H1 (cell line): ENCODE measurements at regions not wholly inside any gene's neighbourhood (a gene's known extent, or its start where the extent isn't known, plus 50 kb on each side); places are given as distances from the start of the nearest gene placed in this dataset.

ENCODE experiments used
- CTCF ChIA-PET: fragments of 300-600 bp; sonication (Branson Sonifier 250); formaldehyde crosslinking; loops from one replicate; lab custom pipeline; 2021; ENCODE audit not compliant: partially characterized antibody; lab: Charles Lee
- POLR2A ChIA-PET: fragments of 300-600 bp; sonication (Branson Sonifier 250); formaldehyde crosslinking; loops from one replicate; lab custom pipeline; 2021; ENCODE audit warnings: inconsistent platforms; ENCODE audit not compliant: partially characterized antibody; lab: Charles Lee
- DNase-seq, 2 experiments: peaks; one replicate each; pipeline versions ENCODE4 v3.0.0 to v3.0.0-alpha.2; 2010 to 2022; ENCODE audit warnings: low spot score in 2 of 2, low read depth in 1 of 2, mixed read lengths in 1 of 2
- FAIRE-seq: peaks from 2 replicates; lab custom pipeline; 2011; peaks lifted over from hg19 to GRCh38; lab: Jason Lieb, UNC
- H2AFZ ChIP-seq: 2 replicates; pipeline ENCODE4 v1.8.1; 2012; ENCODE audit warnings: low read length, inconsistent platforms
- H2AK5ac ChIP-seq: 2 replicates; pipeline ENCODE4 v1.6.1; 2013; ENCODE audit warnings: low read depth, low read length
- H2BK120ac ChIP-seq: replicated peaks from 2 replicates; pipeline ENCODE3; 2013; ENCODE audit warnings: low read depth, low read length, inconsistent platforms
- H2BK12ac ChIP-seq: 2 replicates; pipeline ENCODE4 v1.6.1; 2013; ENCODE audit warnings: low read depth, low read length
- H2BK15ac ChIP-seq: 2 replicates; pipeline ENCODE4 v1.6.1; 2013; ENCODE audit warnings: low read length
- H2BK20ac ChIP-seq: 2 replicates; pipeline ENCODE4 v1.6.1; 2013; ENCODE audit warnings: low read length
- H2BK5ac ChIP-seq: 2 replicates; pipeline ENCODE4 v1.6.1; 2013; ENCODE audit warnings: low read depth, low read length
- H3K14ac ChIP-seq: 2 replicates; pipeline ENCODE4 v1.6.1; 2013; ENCODE audit warnings: inconsistent platforms; ENCODE audit not compliant: insufficient read length
- H3K18ac ChIP-seq: 2 replicates; pipeline ENCODE4 v1.6.1; 2013; ENCODE audit warnings: low read length; ENCODE audit errors: extremely low read depth
- H3K23ac ChIP-seq: 2 replicates; pipeline ENCODE4 v1.6.1; 2013; ENCODE audit warnings: inconsistent platforms; ENCODE audit not compliant: insufficient read length
- H3K23me2 ChIP-seq: 2 replicates; pipeline ENCODE4 v1.6.1; 2013; ENCODE audit warnings: low read depth, low read length
- H3K27ac ChIP-seq: 2 replicates; pipeline ENCODE4 v1.6.1; 2011; ENCODE audit warnings: low read depth, low read length, inconsistent platforms
- H3K27me3 ChIP-seq, 4 experiments: replicated peaks in 1 of 4; 1 replicate in 1 of 4; 2 replicates in 3 of 4; pipeline versions ENCODE4 v1.6.1 to v1.8.1; 2011 to 2013; ENCODE audit warnings: low read length in 3 of 4, mild to moderate bottlenecking in 3 of 4, inconsistent platforms in 2 of 4, mixed read lengths in 2 of 4, moderate library complexity in 1 of 4; ENCODE audit not compliant: control insufficient read depth in 3 of 4, insufficient read depth in 3 of 4; ENCODE audit errors: extremely low read depth in 1 of 4
- H3K36me3 ChIP-seq, 4 experiments: 2 replicates each; pipeline versions ENCODE4 v1.6.1 to v1.8.1; 2011 to 2013; ENCODE audit warnings: mild to moderate bottlenecking in 4 of 4, low read length in 3 of 4, moderate library complexity in 2 of 4, control low read depth in 1 of 4, inconsistent platforms in 1 of 4; ENCODE audit not compliant: insufficient read depth in 4 of 4, control insufficient read depth in 2 of 4
- H3K4ac ChIP-seq: replicated peaks from 2 replicates; pipeline ENCODE3; 2013; ENCODE audit warnings: low read length, low read depth, mixed read lengths, inconsistent platforms; ENCODE audit not compliant: insufficient read length
- H3K4me1 ChIP-seq, 4 experiments: replicated peaks in 1 of 4; 1 replicate in 1 of 4; 2 replicates in 3 of 4; pipeline versions ENCODE4 v1.6.1 to v1.8.1; 2011 to 2013; ENCODE audit warnings: low read length in 3 of 4, inconsistent platforms in 2 of 4, mixed read lengths in 1 of 4; ENCODE audit not compliant: insufficient read depth in 4 of 4, control insufficient read depth in 3 of 4
- H3K4me2 ChIP-seq, 2 experiments: 2 replicates each; pipeline versions ENCODE4 v1.6.1 to v1.8.1; 2011 to 2013; ENCODE audit warnings: low read depth in 2 of 2, low read length in 2 of 2, control low read depth in 1 of 2, inconsistent platforms in 1 of 2, mild to moderate bottlenecking in 1 of 2; ENCODE audit not compliant: insufficient read depth in 1 of 2
- H3K4me3 ChIP-seq, 4 experiments: fragments of 200-600, 300-600 bp in 1 of 4; sonication (generic), shearing (Covaris generic), sonication (Bioruptor Twin) in 1 of 4; 2 replicates each; pipeline versions ENCODE4 v1.5.1 to v1.8.1; 2011 to 2016; ENCODE audit warnings: low read length in 4 of 4, low read depth in 3 of 4, control low read depth in 2 of 4, inconsistent platforms in 2 of 4, mild to moderate bottlenecking in 2 of 4, mixed read lengths in 1 of 4, moderate library complexity in 1 of 4; ENCODE audit not compliant: insufficient read depth in 2 of 4; ENCODE audit errors: extremely low read depth in 1 of 4
- H3K56ac ChIP-seq: replicated peaks from 2 replicates; pipeline ENCODE3; 2013; ENCODE audit warnings: low read depth, mild to moderate bottlenecking, mixed read lengths, low read length, inconsistent platforms; ENCODE audit not compliant: insufficient read length
- H3K79me1 ChIP-seq: 2 replicates; pipeline ENCODE4 v1.6.1; 2013; ENCODE audit warnings: low read depth, low read length, control low read depth
- H3K79me2 ChIP-seq, 2 experiments: 2 replicates each; pipeline versions ENCODE4 v1.6.1 to v1.8.1; 2012 to 2013; ENCODE audit warnings: low read length in 2 of 2, mild to moderate bottlenecking in 2 of 2, inconsistent platforms in 1 of 2; ENCODE audit not compliant: insufficient read depth in 2 of 2, control insufficient read depth in 1 of 2
- H3K9ac ChIP-seq, 4 experiments: replicated peaks in 1 of 4; 1 replicate in 1 of 4; 2 replicates in 3 of 4; pipeline versions ENCODE4 v1.6.1 to v1.8.1; 2011 to 2013; ENCODE audit warnings: low read depth in 3 of 4, low read length in 3 of 4, control low read depth in 2 of 4, mild to moderate bottlenecking in 2 of 4, moderate library complexity in 2 of 4, inconsistent platforms in 1 of 4; ENCODE audit errors: extremely low read depth in 1 of 4
- H3K9me3 ChIP-seq, 2 experiments: 2 replicates each; pipeline versions ENCODE4 v1.6.1 to v1.8.1; 2012 to 2013; ENCODE audit warnings: mild to moderate bottlenecking in 2 of 2, moderate library complexity in 2 of 2, control low read depth in 1 of 2, inconsistent platforms in 1 of 2, low read depth in 1 of 2, low read length in 1 of 2, mixed read lengths in 1 of 2; ENCODE audit not compliant: insufficient read depth in 2 of 2
- H4K20me1 ChIP-seq, 2 experiments: replicated peaks in 1 of 2; 2 replicates each; pipeline versions ENCODE3 to v1.8.1; 2011 to 2013; ENCODE audit warnings: inconsistent platforms in 2 of 2, low read length in 2 of 2, mild to moderate bottlenecking in 1 of 2; ENCODE audit not compliant: insufficient read depth in 2 of 2, control insufficient read depth in 1 of 2
- H4K5ac ChIP-seq: 2 replicates; pipeline ENCODE4 v1.6.1; 2013; ENCODE audit warnings: low read length, low read depth, mixed read lengths, inconsistent platforms; ENCODE audit not compliant: insufficient read length
- H4K8ac ChIP-seq: 2 replicates; pipeline ENCODE4 v1.8.0; 2013; ENCODE audit warnings: mild to moderate bottlenecking, moderate library complexity, low read length, inconsistent platforms; ENCODE audit not compliant: insufficient read depth; ENCODE audit errors: extremely low read depth
- H4K91ac ChIP-seq: replicated peaks from 2 replicates; pipeline ENCODE3; 2013; ENCODE audit warnings: low read length, mixed read lengths, inconsistent platforms; ENCODE audit not compliant: insufficient read length
- ASH2L ChIP-seq: fragments of 200-600, 300-600 bp; sonication (generic); IDR thresholded peaks from one replicate; pipeline ENCODE4 v1.7.1; 2017; ENCODE audit warnings: low read length
- CEBPB ChIP-seq: IDR thresholded peaks from 2 replicates; pipeline ENCODE4 v1.6.1; 2012; ENCODE audit warnings: low read depth, low read length
- CTBP2 ChIP-seq: IDR thresholded peaks from 2 replicates; pipeline ENCODE4 v1.7.0; 2011; ENCODE audit warnings: borderline replicate concordance, mild to moderate bottlenecking, moderate library complexity, mixed read lengths, low read length; ENCODE audit not compliant: insufficient read depth, insufficient read length
- GABPA ChIP-seq: IDR thresholded peaks from 2 replicates; pipeline ENCODE4 v1.6.1; 2011; ENCODE audit warnings: mild to moderate bottlenecking, low read length, moderate library complexity, borderline replicate concordance; ENCODE audit not compliant: insufficient read depth
- JUND ChIP-seq: IDR thresholded peaks from 2 replicates; pipeline ENCODE4 v1.6.1; 2011; ENCODE audit warnings: mild to moderate bottlenecking, improper control_type of control experiment, low read length
- KDM5A ChIP-seq: fragments of 200-600 bp; IDR thresholded peaks from 2 replicates; pipeline ENCODE4 v1.7.1; 2012; ENCODE audit warnings: mild to moderate bottlenecking, low read length, inconsistent platforms, mixed read lengths
- POLR2A ChIP-seq, 2 experiments: IDR thresholded peaks; 1 replicate in 1 of 2; 2 replicates in 1 of 2; pipeline ENCODE4 v1.6.1; 2011; ENCODE audit warnings: low read depth in 2 of 2, low read length in 2 of 2, mild to moderate bottlenecking in 2 of 2; ENCODE audit errors: control extremely low read depth in 1 of 2
- POU5F1 ChIP-seq: IDR thresholded peaks from 2 replicates; pipeline ENCODE4 v1.6.1; 2011; ENCODE audit warnings: low read depth, mild to moderate bottlenecking, low read length, moderate library complexity
- TEAD4 ChIP-seq: IDR thresholded peaks from 2 replicates; pipeline ENCODE4 v1.6.1; 2012; ENCODE audit warnings: low read depth, low read length, inconsistent platforms, mixed read lengths
- USF2 ChIP-seq: IDR thresholded peaks from 2 replicates; pipeline ENCODE4 v1.6.1; 2011; ENCODE audit warnings: low read length, improper control_type of control experiment
- WGBS, 2 experiments: shearing (Covaris generic) in 1 of 2; methylation state at CpG; one replicate each; pipeline versions ENCODE4 v1.1.6 to v1.1.7; 2013 to 2015; ENCODE audit warnings: low lambda C conversion rate in 2 of 2, mixed read lengths in 2 of 2, inconsistent platforms in 1 of 2, low coverage in 1 of 2, missing lambda C conversion rate in 1 of 2; ENCODE audit not compliant: insufficient replicate concordance in 2 of 2, insufficient coverage in 1 of 2, insufficient read length in 1 of 2; ENCODE audit errors: extremely low coverage in 1 of 2, missing lambda C conversion rate in 1 of 2; 5-methylcytosine and 5-hydroxymethylcytosine counted together

- WGBS, 2 experiments, result 95% methylated on average over 19 of the region's 27 CpGs; no CpG with 5 or more reads in 1 of the 2 experiments
- POLR2A ChIA-PET, result no interaction called here
- no peak overlapping the region for H3K4me3 ChIP-seq
Observed at GRCh38 chr16:35735403-35736251, 2276.2 kb downstream of the TP53TG3F start.

More at GRCh38 chr16:35735403-35736251, 2276.2 kb downstream of the TP53TG3F start:
- no peak for TF ChIP-seq POU5F1
- no peak for TF ChIP-seq GABPA
- TF ChIP-seq POLR2A (IDR thresholded peaks at IDR 0.05; ENCODE audit: control extremely low read depth in 1 of 2, low read depth in 2 of 2, low read length in 2 of 2), result no peak
- no peak for TF ChIP-seq ASH2L
- no peak for TF ChIP-seq TEAD4
- no peak for TF ChIP-seq CEBPB
- TF ChIP-seq JUND, result no peak
- TF ChIP-seq KDM5A, result no peak
- TF ChIP-seq CTBP2, result no peak
- TF ChIP-seq USF2, result no peak
- H3K14ac ChIP-seq, result no peak overlapping the region
- H2AFZ ChIP-seq, result no peak overlapping the region
- H4K5ac ChIP-seq, result no peak overlapping the region
- no peak overlapping the region for H3K23ac ChIP-seq
- no peak overlapping the region for H2BK12ac ChIP-seq
- H3K9ac ChIP-seq, result no peak overlapping the region
- H3K23me2 ChIP-seq, result peaks cover 2% of the 10 kb centered on the region; the same call in 1 of the 2 replicates
- H3K4me2 ChIP-seq, result no peak overlapping the region
- no peak overlapping the region for H3K18ac ChIP-seq
- H2BK20ac ChIP-seq, result no peak overlapping the region
- no peaks in the 10 kb centered on the region for H3K79me2 ChIP-seq
- H3K79me1 ChIP-seq, result no peaks in the 10 kb centered on the region
- CTCF ChIA-PET, result no interaction called here
- H3K56ac ChIP-seq, result no peak overlapping the region
- peaks cover 0 to 3% (median 0%) of the 10 kb centered on the region in 4 experiments; a peak in 1 of 8 replicates for H3K36me3 ChIP-seq
- H4K91ac ChIP-seq, result no peak overlapping the region
- no peak overlapping the region for H2AK5ac ChIP-seq
- no peak overlapping the region for H2BK5ac ChIP-seq
- no peak overlapping the region for H3K27ac ChIP-seq
- FAIRE-seq (no peak), DNase-seq (no peak)
- no peak overlapping the region for H3K4ac ChIP-seq
- H4K8ac ChIP-seq, result no peak overlapping the region
- no peak overlapping the region for H2BK120ac ChIP-seq
- H2BK15ac ChIP-seq, result no peak overlapping the region
- H3K27me3 ChIP-seq, result no peaks in the 10 kb centered on the region
- no peaks in the 10 kb centered on the region for H4K20me1 ChIP-seq
- no peaks in the 10 kb centered on the region for H3K4me1 ChIP-seq
- peaks cover 55 to 97% of the 10 kb centered on the region in 2 experiments for H3K9me3 ChIP-seq
